ENCODE measurements at regions not wholly inside any gene's neighbourhood (a gene's known extent, or its start where the extent isn't known, plus 50 kb on each side); places are given as distances from the start of the nearest gene placed in this dataset.

GRCh38 chr2:7895289-7895688 is 786.6 kb upstream of the ID2 start:
- no peak for TF ChIP-seq CTCF (IDR thresholded peaks at IDR 0.05)
- no peaks in the 10 kb centered on the region for H3K9me3 ChIP-seq (replicated peaks in 1 of 2; ENCODE audit: control insufficient read depth in 1 of 2, insufficient read depth in 1 of 2, low read length in 2 of 2)
- H3K4me2 ChIP-seq (replicated peaks; ENCODE audit: extremely low read depth, low read length, poor library complexity, severe bottlenecking): no peak overlapping the region
- H3K9ac ChIP-seq (ENCODE audit: insufficient read depth, low read length, poor library complexity, severe bottlenecking): no peak overlapping the region
- DNase-seq: peak in 2 of 3 donors; percentile 15 to 34
- 29% methylated on average over 1 of the region's 3 CpGs for WGBS (ENCODE audit: insufficient coverage)
- Mint-ChIP-seq H3K27me3 (ENCODE audit: low read depth in 3 of 3) (peaks cover 0 to 4% (median 1%) of the 10 kb centered on the region in 3 donors), H3K9me3 (no peaks in the 10 kb centered on the region), H3K4me3 (no peak overlapping the region), H3K4me1 (peaks cover 45% of the 10 kb centered on the region), H3K36me3 (no peaks in the 10 kb centered on the region), H3K27ac (peak overlapping the region in 2 of 7 donors; percentile 54 to 68)
- peak overlapping the region; percentile 7 for H2AFZ ChIP-seq (ENCODE audit: insufficient read depth, low read depth, low read length, poor library complexity, severe bottlenecking)
- no peaks in the 10 kb centered on the region for H3K36me3 ChIP-seq (replicated peaks in 1 of 2; ENCODE audit: control insufficient read depth in 1 of 2, insufficient read depth in 2 of 2, low read length in 2 of 2)
- no peaks in the 10 kb centered on the region for H3K27me3 ChIP-seq (ENCODE audit: control insufficient read depth in 2 of 2, insufficient read depth in 2 of 2, low read length in 2 of 2)
- H3K4me3 ChIP-seq (replicated peaks in 1 of 3; ENCODE audit: low read depth in 2 of 3, low read length in 3 of 3): no peak overlapping the region
- intact Hi-C loops (cut with micrococcal nuclease): no loop called here
- H3K27ac ChIP-seq (ENCODE audit: low read depth in 1 of 2, low read length in 2 of 2): peak overlapping the region in 1 of 2 donors; percentile 9
- H3K4me1 ChIP-seq (ENCODE audit: control insufficient read depth in 1 of 2, insufficient read depth in 2 of 2, low read length in 2 of 2): peaks cover 38 to 47% of the 10 kb centered on the region in 2 donors
- H4K20me1 ChIP-seq (ENCODE audit: insufficient read depth, low read length): no peaks in the 10 kb centered on the region
- no peaks in the 10 kb centered on the region for H3K79me2 ChIP-seq (ENCODE audit: insufficient read depth, low read length)

- H4K20me1 ChIP-seq (ENCODE audit: insufficient read depth, low read length): no peaks in the 10 kb centered on the region
- no peaks in the 10 kb centered on the region for H3K9me3 ChIP-seq (replicated peaks in 1 of 2; ENCODE audit: control insufficient read depth in 1 of 2, insufficient read depth in 1 of 2, low read length in 2 of 2)
- TF ChIP-seq CTCF (IDR thresholded peaks at IDR 0.05): no peak
- peaks cover 52% of the 10 kb centered on the region for H3K4me1 Mint-ChIP-seq
- H2AFZ ChIP-seq (ENCODE audit: insufficient read depth, low read depth, low read length, poor library complexity, severe bottlenecking): no peak overlapping the region
- no peaks in the 10 kb centered on the region for H3K27me3 ChIP-seq (ENCODE audit: control insufficient read depth in 2 of 2, insufficient read depth in 2 of 2, low read length in 2 of 2)
- H3K36me3 ChIP-seq (replicated peaks in 1 of 2; ENCODE audit: control insufficient read depth in 1 of 2, insufficient read depth in 2 of 2, low read length in 2 of 2): no peaks in the 10 kb centered on the region
- peak; percentile 42 to 50 (median 47) for DNase-seq
- peak overlapping the region in 1 of 2 donors; percentile 51 for H3K4me3 Mint-ChIP-seq
- no peaks in the 10 kb centered on the region for H3K9me3 Mint-ChIP-seq
- intact Hi-C loops (cut with micrococcal nuclease): no loop called here
- no peaks in the 10 kb centered on the region for H3K36me3 Mint-ChIP-seq
- H3K4me2 ChIP-seq (replicated peaks; ENCODE audit: extremely low read depth, low read length, poor library complexity, severe bottlenecking): peak overlapping the region; percentile 1
- no peak overlapping the region for H3K9ac ChIP-seq (ENCODE audit: insufficient read depth, low read length, poor library complexity, severe bottlenecking)
- no peak overlapping the region for H3K27ac ChIP-seq (ENCODE audit: low read depth in 1 of 2, low read length in 2 of 2)
- 83% methylated on average over 1 of the region's 5 CpGs for WGBS (ENCODE audit: insufficient coverage)
- H3K79me2 ChIP-seq (ENCODE audit: insufficient read depth, low read length): no peaks in the 10 kb centered on the region
- H3K27ac Mint-ChIP-seq: peak overlapping the region in 3 of 7 donors; percentile 32 to 78 (median 42)
- no peak overlapping the region for H3K4me3 ChIP-seq (replicated peaks in 1 of 3; ENCODE audit: low read depth in 2 of 3, low read length in 3 of 3)
- peaks cover 44 to 54% of the 10 kb centered on the region in 2 donors for H3K4me1 ChIP-seq (ENCODE audit: control insufficient read depth in 1 of 2, insufficient read depth in 2 of 2, low read length in 2 of 2)
- peaks cover 0 to 3% (median 1%) of the 10 kb centered on the region in 3 donors for H3K27me3 Mint-ChIP-seq (ENCODE audit: low read depth in 3 of 3)
Measured at GRCh38 chr2:7896940-7897487, 784.8 kb upstream of the ID2 start.

Data from CD14-positive monocyte (primary cell).